ENCODE measurements at regions not wholly inside any gene's neighbourhood (a gene's known extent, or its start where the extent isn't known, plus 50 kb on each side); places are given as distances from the start of the nearest gene placed in this dataset.
"Not testable (repeated sequence)": the region's sequence is repeated elsewhere in the genome, so short reads cannot be mapped to it uniquely, and the experiment has no call there.

DNA sequence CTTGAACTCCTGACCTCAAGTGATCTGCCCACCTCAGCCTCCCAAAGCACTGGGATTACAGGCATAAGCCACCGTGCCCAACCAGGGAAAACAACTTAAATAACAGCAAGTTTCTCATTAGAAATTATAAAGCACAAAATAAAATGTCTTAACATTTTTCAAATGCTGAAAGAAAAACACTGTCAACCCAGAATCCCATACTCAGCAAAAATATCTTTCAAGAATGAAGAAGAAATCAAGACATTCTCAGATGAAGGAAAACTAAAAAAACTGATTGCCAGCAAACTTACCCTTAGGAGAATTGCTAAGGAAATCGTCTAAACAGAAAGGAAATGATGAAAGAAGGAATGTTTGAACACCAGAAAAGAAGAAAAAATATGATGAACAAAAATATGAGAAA, 191.1 kb upstream of the NR5A2 start:
- no peak for DNase-seq

DNA sequence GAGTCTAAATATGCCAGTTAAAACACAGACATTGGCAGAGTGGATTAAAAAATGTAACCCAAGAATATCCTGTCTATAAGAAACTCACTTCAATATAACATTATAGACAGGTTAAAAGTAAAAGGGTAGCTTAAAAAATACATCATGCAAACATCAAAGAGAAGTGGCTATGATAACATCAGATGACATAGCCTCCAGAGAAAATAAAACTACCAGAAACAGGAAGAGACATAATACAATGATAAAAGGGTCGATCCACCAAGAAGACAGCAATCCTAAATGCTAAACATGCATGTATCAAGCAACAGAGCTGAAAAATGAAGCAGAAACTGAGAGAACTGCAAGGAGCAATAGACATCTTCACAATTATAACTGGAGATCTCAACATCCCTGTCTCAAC, 190.2 kb upstream of the NR5A2 start:
- DNase-seq = no peak

DNA sequence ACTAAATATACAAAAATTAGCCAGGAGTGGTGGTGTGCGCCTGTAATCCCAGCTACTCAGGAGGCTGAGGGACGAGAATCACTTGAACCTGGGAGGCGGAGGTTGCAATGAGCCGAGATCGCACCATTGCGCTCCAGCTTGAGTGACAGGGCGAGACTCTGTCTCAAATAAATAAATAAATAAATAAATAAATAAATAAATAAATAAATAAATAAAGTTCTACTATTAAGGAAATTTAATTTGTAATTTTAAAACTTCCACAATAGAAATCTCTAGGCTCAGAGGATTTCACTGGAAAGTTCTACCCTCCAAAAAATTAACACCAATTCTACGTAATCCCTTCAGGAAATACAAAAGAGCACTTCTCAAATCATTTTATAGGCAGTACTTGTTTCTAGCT, 187.9 kb upstream of the NR5A2 start:
- DNase-seq = not testable (repeated sequence)

DNA sequence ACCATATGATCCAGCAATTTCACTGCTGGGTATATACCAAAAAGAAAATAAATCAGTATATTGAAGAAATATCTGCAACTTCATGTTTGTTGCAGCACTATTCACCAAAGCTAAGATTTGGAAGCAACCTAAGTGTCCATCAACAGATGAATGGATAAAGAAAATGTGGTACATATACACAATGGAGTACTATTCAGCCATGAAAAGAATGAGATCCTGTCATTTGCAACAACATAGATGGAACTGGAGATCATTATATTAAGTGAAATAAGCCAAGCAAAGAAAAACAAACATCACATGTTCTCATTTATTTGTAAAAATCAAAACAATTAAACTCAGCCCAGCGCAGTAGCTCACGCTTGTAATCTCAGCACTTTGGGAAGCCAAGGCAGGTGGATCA, 184.4 kb upstream of the NR5A2 start:
- not testable (repeated sequence) for DNase-seq

DNA sequence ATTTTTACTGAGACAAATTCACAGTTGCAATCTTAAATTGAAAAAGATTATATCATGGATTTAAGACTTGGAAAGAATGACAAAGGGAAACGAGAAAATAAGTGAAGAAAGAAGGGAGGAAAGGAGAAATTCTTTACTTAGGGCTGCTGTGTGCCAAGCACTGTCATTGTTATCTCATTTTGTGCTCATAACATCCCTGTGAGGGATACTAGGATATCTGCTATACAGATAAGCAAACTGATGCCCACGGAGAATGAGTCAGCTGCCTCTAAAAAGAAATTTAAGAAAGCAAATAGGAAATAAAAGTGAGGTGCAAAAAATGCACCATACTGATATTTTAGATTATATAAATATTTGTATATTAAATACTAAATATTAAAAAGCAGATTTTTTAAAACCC, 183.6 kb upstream of the NR5A2 start:
- DNase-seq = no peak

DNA sequence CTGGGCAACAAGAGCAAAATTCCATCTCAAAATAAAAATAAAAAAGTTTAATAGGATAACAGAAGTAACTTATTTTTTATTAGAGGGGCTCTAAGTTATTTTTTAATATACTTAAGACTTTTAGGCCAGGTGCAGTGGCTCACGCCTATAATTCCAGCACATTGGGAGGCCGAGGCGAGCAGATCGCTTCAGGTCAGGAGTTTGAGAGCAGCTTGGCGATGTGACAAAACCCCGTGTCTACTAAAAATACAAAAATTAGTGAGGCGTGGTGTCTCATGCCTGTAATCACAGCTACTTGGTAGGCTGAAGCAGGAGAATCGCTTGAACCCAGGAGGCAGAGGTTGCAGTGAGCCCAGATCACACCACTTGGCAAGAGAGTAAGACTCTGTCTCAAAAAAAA, 180.5 kb upstream of the NR5A2 start:
- DNase-seq = no peak

DNA sequence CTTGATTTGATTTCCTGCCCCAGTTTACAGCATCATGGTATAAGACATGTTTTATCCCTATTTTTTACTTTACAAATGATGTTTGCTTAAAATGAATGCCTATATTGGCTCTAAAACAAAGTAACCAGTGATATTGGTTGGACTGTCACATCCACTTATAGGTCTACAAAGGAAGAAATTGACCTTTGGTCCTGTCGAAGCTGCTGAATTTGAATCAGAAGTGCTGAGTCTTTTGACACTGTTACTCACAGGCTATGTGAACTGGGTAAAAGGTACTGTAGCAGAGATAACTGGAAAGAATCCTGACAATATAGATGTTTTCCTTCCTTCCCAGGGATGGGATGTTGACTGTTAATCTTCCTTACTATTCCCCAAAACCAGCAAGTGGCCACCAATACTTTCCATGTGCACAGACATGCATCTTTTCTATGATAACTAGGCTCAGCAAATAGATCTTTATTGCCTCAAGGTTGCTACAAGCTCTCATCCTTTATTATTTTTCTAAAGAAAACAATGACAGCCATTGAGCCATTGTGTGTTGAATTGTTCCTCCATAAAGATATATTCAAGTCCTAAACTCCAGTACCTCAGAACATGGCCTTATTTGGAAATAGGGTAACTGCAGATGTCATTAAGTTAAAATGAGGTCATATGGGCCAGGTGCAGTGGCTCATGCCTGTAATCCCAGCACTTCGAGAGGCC, 175.9 kb upstream of the NR5A2 start:
- no peak for DNase-seq

DNA sequence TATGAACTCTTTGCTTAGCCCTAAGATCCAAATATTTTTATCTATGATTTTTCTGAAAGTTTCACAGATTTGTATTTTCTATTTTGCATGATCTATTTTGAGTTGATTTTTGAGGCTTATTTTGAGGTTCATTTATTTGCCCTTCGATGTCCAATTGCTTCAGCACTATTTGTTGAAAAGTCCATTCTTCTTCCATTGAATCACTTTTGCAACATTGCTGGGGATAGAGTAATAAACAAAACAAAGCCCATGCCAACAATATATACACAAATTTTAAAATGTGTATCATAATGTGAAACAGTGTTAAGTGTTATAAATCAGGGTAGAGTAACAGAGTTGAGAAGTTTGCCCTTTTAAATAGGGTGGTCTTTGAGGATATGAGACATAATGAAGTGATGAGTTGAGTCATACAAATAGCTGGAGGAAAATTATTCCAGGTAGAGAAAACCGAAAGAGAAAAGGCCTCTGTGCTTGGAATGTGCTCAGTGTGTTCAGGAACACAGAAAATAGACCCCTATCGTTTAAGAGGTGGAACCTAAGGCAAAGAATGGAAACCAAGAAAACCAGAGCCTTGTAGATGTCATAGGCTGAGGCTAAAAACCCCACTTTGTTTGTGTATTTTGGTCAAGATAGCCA, 172.7 kb upstream of the NR5A2 start:
- no peak for DNase-seq

DNA sequence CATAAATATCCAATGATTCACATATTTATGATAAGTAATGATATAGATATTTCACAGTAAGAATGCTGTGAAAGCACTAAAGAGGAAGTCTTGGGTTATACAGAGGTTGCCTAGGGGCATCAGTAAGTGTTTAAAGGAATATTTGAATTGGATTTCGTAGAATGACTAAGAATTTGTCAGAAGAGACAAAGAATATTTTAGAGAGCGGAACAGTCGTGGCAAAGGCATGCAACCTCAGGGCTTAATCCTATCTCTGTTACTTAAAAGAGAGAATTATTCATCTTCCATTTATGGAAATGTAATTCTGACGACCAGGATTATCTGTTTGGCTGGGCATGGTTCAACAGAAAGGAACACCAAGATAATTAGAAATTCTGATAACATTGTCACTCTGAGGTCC, 171.9 kb upstream of the NR5A2 start:
- DNase-seq = no peak

DNA sequence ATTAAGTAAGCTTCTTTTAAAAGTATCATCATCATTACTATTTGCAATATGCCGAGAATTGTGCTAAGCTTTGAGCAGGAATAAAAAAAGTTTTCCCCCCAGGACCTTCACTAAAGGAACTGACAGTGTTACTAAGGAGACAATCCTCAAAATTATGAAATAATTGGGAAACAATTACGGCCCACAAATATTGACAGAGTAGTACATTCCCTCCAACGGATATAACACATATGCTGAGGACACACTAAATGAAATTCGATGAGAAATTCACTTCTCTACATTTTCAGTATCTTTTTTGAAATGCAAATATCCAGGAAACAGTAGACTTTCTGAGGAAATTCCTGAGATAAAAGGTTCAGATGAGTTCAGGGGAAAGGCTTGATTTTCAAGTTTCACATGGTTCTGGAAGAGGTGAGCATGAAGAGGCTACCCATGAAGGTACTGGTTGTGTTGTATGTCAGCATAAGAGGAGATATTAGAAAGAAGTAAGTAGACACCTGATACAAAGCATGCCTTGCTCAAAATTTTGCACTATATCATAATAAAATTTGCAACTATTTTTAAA, 171.2 kb upstream of the NR5A2 start:
- no peak for DNase-seq

DNA sequence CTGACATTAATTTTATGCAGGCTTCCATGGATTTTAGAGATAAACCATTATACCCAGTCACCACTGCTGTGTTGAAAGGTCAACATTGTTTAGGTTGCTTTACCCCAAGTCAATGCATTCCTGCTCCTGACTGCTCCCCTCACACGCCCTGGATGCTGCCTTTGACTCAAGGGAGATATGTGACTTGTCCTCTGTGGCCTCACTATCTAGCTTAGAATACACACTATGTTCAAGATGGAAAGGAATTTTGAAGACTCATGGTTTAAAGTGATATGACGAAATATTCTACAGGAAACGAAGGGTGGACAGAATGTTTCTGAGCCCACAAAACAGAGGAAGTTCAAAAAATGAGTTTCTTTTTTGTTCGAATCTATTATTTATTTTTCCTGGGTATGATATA, 170.4 kb upstream of the NR5A2 start:
- DNase-seq = no peak

DNA sequence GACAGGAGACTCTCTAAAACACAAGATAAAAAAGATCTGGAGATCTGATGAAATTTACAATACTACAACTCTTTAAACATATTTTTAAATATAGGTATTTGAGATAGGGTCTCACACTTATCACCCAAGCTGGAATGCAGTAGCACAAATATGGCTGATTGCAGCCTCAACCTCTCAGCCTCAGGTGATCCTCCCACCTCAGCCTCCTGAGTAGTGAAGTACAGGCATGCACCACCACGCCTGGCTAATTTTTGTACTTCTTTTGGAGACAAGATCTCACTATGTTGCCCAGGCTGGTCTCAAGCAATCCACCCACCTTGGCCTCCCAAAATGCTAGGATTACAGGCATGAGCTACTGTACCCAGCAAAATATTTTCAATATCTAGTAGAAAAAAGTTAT, 170.0 kb upstream of the NR5A2 start:
- DNase-seq = no peak

DNA sequence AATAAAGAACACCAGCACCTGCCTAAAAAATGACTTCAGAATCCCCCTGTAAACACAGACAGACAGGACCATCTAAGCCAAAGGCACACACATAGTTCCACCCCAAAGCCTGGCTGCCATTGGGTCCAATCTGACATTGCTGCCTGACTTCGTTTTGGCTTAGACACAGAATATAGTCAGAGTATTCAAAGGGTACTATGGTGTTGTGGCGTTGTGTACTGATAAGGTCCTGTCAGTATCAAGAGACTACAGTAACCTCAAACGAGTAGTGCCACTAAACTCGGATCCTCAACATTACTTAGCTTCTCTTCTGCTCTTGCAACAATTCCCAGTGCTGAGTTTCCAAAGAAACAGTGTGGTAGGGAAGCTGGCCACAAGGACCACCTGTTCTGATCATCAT, 169.3 kb upstream of the NR5A2 start:
- DNase-seq = no peak

DNA sequence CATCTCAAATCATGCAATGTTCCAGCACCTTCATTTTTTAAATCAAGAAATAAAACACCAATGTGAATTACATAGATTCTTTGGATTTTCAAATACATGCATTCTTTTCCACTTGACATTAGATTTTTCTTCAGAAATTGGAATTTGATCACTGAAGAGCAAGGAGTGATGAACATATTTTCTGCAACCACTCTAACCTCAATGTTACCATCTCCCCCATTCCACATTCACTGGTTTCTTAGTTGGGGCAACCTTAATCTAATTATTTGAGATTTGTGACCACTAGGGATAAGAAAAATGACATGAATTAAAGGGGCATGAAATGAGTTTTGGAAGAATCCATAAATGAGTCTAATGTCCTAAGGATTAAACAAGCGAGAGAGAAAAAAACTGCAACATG, 168.7 kb upstream of the NR5A2 start:
- no peak for DNase-seq

DNA sequence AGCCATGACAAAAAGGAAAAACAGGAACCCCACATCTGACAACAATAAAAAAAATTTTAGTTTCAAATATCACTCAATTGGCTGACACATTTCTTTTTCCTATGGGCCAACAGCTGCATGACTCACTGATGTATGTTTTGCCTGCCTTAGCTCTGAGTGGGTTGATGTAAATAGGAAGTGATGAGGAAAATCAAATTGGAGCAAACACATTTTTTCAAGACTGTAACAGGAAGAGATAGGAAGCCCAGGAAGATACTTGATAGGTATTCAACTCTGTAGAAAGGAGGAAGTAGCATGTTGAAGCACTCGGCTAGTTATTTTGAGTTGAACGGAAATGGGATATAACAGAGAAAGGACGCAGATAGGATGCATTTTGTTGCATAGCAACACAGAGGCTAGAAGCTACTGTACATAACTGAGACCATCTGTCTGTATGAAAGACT, 168.0 kb upstream of the NR5A2 start:
- DNase-seq = no peak

DNA sequence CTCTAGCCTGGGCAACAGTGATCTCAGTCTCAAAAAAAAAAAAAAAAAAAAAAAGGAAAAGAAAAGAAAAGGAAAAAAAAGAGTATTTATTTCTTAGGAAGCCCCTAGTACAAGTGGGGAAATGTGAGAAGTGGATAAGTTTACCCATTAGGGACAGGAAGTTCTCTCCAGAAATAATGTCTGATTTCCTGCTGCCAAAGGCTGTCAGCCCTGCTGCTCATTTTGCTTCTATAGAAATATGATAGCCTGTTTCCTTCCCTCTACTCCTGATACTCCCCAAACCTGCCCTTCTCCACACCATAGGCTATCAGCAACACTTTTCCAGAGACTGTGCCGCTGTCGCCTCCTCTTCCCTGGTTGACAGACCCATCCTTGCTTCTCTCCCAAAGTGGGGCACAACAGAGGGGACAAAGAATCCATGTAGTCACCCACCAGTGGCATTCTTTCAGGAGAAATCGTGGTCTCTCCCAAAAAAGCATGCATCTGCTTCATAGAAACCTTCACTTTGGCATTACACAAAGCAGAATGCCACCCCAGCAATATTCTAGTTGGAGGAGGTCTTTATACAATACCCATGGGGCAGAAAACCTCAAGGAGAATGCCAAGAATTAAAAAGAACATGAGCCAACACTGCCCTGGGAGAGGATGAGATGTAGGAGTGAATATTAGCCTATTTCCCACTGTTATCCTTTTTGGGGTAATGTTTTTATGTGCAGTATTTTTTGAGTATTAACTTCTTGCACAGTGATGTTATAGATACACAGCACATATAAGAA, 166.3 kb upstream of the NR5A2 start:
- no peak for DNase-seq

DNA sequence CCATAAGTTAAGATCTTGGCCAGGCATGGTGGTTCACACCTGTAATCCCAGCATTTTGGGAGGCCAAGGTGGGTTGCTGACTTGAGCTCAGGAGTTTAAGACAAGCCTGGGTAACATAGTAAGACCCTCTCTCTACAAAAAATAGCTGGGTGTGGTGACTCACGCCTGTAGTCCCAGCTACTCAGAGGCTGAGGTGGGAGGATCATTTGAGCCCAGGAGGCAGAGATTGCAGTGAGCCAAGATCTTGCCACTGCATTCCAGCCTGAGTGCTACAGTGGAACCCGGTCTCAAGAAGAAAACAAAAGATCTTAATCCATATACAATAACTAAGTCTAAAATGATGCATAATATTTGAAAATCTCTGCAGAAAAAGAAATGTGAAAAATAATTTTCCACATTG, 165.5 kb upstream of the NR5A2 start:
- DNase-seq = no peak

DNA sequence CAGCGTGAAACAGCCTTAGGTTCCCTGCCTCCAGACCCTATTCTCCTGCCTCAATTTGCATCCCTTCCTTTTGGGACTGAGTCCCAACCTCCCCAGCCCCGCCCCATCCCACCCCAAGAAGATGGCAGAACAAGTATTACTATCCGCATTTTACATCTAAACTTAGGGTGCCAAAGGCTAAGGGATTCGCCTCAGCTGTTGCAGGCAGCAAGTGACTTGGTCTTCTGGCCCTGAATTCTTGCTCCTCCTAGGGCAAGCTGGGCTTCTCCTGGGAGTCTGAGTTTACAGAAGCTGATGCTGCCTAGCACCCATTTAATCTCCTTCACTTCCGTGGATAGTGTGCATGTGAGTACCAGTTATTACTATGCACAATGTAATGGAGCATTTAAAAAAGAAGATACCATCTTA, 161.3 kb upstream of the NR5A2 start:
- DNase-seq = no peak

DNA sequence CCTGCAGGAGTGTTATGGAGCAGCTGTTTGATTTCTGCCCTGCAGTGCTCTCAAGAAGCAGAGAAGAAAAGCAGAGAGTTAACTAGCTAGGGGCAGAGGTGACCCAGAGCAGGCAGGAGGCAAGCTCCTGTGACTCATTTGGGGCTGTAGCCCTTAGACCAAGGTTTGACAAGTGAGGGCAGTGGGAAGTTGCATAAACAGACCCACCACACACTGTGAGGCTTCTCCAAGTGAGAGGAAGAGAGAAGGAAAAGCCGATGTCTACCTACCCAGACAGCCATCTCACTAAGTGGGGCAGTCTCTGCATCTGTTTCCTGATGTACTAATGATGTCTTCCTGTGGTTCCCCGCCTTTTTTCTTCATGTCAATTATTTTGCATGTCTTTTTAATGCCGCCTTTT, 159.9 kb upstream of the NR5A2 start:
- DNase-seq = no peak

DNA sequence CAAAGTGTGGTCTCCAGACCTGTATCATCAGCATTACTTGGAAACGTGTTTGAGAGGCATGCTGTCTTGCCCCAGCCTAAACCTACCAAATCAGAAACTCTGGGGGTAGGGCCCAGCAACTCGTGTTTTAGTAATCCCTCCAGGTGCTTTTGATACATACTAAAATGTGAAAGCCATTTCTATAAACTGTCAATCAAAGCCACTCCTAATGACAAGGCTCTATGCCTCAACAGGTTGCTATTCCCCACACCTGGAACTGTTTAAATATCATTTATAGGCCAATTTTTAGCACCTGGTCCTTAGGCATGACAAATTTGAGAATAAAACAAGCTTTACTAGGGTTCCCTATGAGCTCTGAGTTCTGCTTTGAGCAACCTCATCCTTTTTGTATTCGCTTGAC, 158.7 kb upstream of the NR5A2 start:
- no peak for DNase-seq

DNA sequence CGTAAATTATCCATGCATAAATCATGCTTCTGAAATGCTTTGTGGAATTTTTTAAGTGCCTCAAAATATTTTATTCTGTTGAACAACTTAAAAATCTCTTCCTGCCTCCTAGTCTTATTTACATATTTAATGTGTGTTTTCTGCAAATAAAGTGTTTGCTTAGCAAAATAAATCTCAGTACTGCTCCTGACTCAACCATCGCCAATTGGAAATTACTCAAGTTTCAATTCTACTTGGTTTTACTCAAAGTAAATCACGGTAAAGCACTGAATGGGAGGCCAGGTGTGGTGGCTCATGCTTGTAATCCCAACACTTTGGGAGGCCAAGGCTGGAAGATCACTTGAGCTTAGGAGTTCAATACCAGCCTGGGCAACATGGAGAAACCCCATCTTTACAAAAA, 152.2 kb upstream of the NR5A2 start:
- DNase-seq = no peak

DNA sequence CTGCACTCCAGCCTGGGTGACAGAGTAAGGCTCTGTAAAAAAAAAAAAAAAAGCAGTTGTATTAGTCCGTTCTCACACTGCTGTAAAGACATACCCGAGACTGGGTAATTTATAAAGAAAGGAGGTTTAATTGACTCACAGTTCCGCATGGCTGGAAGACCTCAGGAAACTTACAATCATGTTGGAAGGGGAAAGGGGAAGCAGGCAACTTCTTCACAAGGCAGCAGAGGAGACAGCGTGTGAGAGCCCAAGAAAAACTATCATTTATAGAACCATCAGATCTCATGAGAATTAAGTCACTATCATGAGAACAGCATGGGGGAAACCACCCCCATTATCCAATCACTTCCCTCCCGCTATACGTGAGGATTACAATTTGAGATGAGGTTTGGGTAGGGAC, 151.7 kb upstream of the NR5A2 start:
- DNase-seq = no peak

DNA sequence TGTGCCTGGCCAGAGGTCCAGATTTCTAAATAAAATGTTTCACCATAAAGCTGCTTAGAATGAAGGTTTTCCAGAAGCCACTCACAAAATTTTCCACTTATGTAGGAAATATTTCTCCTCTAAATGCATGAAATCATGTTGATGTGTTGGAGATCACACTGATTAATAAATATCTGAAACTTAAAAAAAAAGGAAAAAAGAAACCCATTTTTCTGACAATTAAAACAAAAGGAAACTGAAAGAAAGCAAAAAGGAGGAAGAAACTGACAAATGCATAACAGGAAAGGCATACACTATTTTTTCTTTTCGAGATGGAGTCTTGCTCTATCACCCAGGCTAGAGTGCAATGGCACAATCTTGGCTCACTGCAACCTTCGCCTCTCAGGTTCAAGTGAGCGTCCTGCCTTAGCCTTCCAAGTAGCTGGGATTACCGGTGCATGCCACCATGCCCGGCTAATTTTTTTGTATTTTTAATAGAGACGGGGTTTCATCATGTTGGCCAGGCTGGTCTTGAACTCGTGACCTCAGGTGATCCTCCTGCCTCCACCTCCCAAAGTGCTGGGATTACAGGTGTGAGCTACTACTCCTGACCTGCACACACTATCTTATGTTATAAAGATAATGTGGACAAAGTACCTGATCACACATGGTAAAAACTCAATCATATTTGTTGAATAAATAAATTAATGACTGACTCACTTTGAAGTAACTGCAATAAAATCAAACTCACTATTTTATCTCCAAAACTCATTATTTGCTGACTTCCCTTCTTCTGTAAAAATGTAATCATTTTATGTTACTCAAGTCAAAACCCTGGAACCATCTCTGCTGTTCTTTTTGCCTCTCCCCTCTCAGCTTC, 149.8 kb upstream of the NR5A2 start:
- DNase-seq = no peak

Data from midbrain (tissue), 1 donor.